A549 (cell line): ENCODE measurements at regions not wholly inside any gene's neighbourhood (a gene's known extent, or its start where the extent isn't known, plus 50 kb on each side); places are given as distances from the start of the nearest gene placed in this dataset.

Experiments used
- ATAC-seq, 2 experiments: fragments of 200-7000 bp in 1 of 2; fragments of >200 bp in 1 of 2; cut with Nextera tagmentation in 1 of 2; cut with Tn5 transposase in 1 of 2; 3 replicates each; pipeline versions ENCODE4 v1.8.0 to v1.9.1; 2018 to 2020; ENCODE audit warnings: mild to moderate bottlenecking in 1 of 2, moderate library complexity in 1 of 2
- CTCF ChIA-PET: fragments of 300-600 bp; sonication (Branson Sonifier 250); formaldehyde crosslinking; extraction: SDS; loops from one replicate; lab custom pipeline; 2021; ENCODE audit warnings: antibody characterized with exemption, inconsistent platforms; lab: Yijun Ruan, JAX
- POLR2A ChIA-PET: fragments of 350-600 bp; formaldehyde crosslinking; extraction: SDS; loops from one replicate; lab custom pipeline; 2021; ENCODE audit warnings: antibody characterized with exemption, inconsistent platforms; lab: Yijun Ruan, JAX
- DNase-seq, 2 experiments: peaks; one replicate each; pipeline versions ENCODE4 v3.0.0 to v3.0.0-alpha.2; 2011 to 2016; ENCODE audit warnings: low read depth in 1 of 2, low spot score in 1 of 2
- FAIRE-seq: peaks from 2 replicates; lab custom pipeline; 2011; peaks lifted over from hg19 to GRCh38; lab: Jason Lieb, UNC
- H3K27ac ChIP-seq, 2 experiments: fragments of >200 bp; sonication (Bioruptor Twin); formaldehyde crosslinking; 3 replicates each; pipeline ENCODE4 v1.5.1; 2016 to 2017
- H3K4me1 ChIP-seq: fragments of >200 bp; sonication (Bioruptor Twin); formaldehyde crosslinking; 3 replicates; pipeline ENCODE4 v1.6.1; 2016
- H3K4me2 ChIP-seq: fragments of >200 bp; sonication (Bioruptor Twin); formaldehyde crosslinking; 3 replicates; pipeline ENCODE4 v1.6.1; 2016
- H3K4me3 ChIP-seq: fragments of >200 bp; sonication (Bioruptor Twin); formaldehyde crosslinking; 3 replicates; pipeline ENCODE4 v1.5.1; 2016
- H3K9me3 ChIP-seq: fragments of >200 bp; sonication (Bioruptor Twin); formaldehyde crosslinking; 3 replicates; pipeline ENCODE4 v1.6.1; 2016
- CBX2 ChIP-seq: fragments of 200-600 bp; sonication (generic); IDR thresholded peaks from 2 replicates; pipeline ENCODE4 v1.6.1; 2016; ENCODE audit warnings: low read depth, mild to moderate bottlenecking, borderline replicate concordance
- CBX8 ChIP-seq: fragments of 200-600 bp; sonication (generic); IDR thresholded peaks from 2 replicates; pipeline ENCODE4 v1.6.1; 2016
- CEBPB ChIP-seq, 2 experiments: fragments of >200 bp in 1 of 2; sonication (Bioruptor Twin) in 1 of 2; formaldehyde crosslinking in 1 of 2; IDR thresholded peaks; 2 replicates each; pipeline ENCODE4 v1.6.1; 2012 to 2016
- EP300 ChIP-seq, 2 experiments: fragments of >200 bp; sonication (Bioruptor Twin); formaldehyde crosslinking; IDR thresholded peaks; 2 replicates in 1 of 2; 3 replicates in 1 of 2; pipeline ENCODE4 v1.6.1; 2016 to 2017
- FOSB ChIP-seq: fragments of 250-450 bp; sonication (Bioruptor Pico); IDR thresholded peaks from 2 replicates; pipeline ENCODE4 v1.5.0; 2020; ENCODE audit warnings: mild to moderate bottlenecking, moderate library complexity
- GATA3 ChIP-seq: IDR thresholded peaks from 2 replicates; pipeline ENCODE4 v1.6.1; 2012; ENCODE audit warnings: borderline replicate concordance
- HEYL ChIP-seq: fragments of 250-450 bp; sonication (Bioruptor Pico); IDR thresholded peaks from 2 replicates; pipeline ENCODE4 v1.8.0; 2021; ENCODE audit warnings: mild to moderate bottlenecking, moderate library complexity
- HOXA7 ChIP-seq: fragments of 250-450 bp; sonication (Bioruptor Pico); IDR thresholded peaks from 2 replicates; pipeline ENCODE4 v1.5.0; 2020; ENCODE audit warnings: mild to moderate bottlenecking, moderate library complexity
- JUN ChIP-seq, 2 experiments: fragments of >200 bp; sonication (Bioruptor Twin); formaldehyde crosslinking; IDR thresholded peaks; 2 replicates in 1 of 2; 3 replicates in 1 of 2; pipeline ENCODE4 v1.6.1; 2016 to 2017
- MAZ ChIP-seq: fragments of 150-350 bp; IDR thresholded peaks from 2 replicates; pipeline ENCODE4 v1.6.1; 2014; ENCODE audit warnings: antibody characterized with exemption, low read depth, low read length, borderline replicate concordance
- NFE2L2 ChIP-seq: fragments of 150-350 bp; conservative IDR thresholded peaks from 2 replicates; pipeline ENCODE4 v1.6.1; 2014; ENCODE audit warnings: low read length
- NR3C1 ChIP-seq: fragments of >200 bp; sonication (Bioruptor Twin); formaldehyde crosslinking; IDR thresholded peaks from 3 replicates; pipeline ENCODE4 v1.6.1; 2017
- PHF8 ChIP-seq: fragments of 200-600 bp; sonication (generic); IDR thresholded peaks from 2 replicates; pipeline ENCODE4 v1.6.1; 2016; ENCODE audit warnings: low read depth, mild to moderate bottlenecking, antibody characterized with exemption, moderate library complexity, borderline replicate concordance
- POLR2AphosphoS2 ChIP-seq: conservative IDR thresholded peaks from 2 replicates; pipeline ENCODE4 v1.6.1; 2012; ENCODE audit warnings: low read length, improper control_type of control experiment, inconsistent platforms
- RCOR1 ChIP-seq: fragments of 150-350 bp; IDR thresholded peaks from 2 replicates; pipeline ENCODE4 v1.6.1; 2014; ENCODE audit warnings: antibody characterized with exemption, low read length, low read depth
- SREBF2 ChIP-seq: fragments of 450-650 bp; IDR thresholded peaks from 2 replicates; pipeline ENCODE4 v1.6.1; 2014; ENCODE audit warnings: mild to moderate bottlenecking, moderate library complexity
- ZC3H11A ChIP-seq: fragments of 450-650 bp; IDR thresholded peaks from 2 replicates; pipeline ENCODE4 v1.6.1; 2014; ENCODE audit warnings: antibody characterized with exemption, mild to moderate bottlenecking
- ZFP36 ChIP-seq: fragments of 450-650 bp; IDR thresholded peaks from 2 replicates; pipeline ENCODE4 v1.6.1; 2014; ENCODE audit warnings: borderline replicate concordance; ENCODE audit not compliant: partially characterized antibody
- WGBS: methylation state at CpG from one replicate; pipeline ENCODE4 v1.1.6; 2017; ENCODE audit errors: missing lambda C conversion rate; 5-methylcytosine and 5-hydroxymethylcytosine counted together
- TF ChIP-seq, protein P1 (sequence below): fragments of 250-450 bp; sonication (Bioruptor Pico); IDR thresholded peaks from 2 replicates; pipeline ENCODE4 v1.5.0; 2020; ENCODE audit warnings: low read depth, mild to moderate bottlenecking, moderate library complexity
- TF ChIP-seq, protein P2 (sequence below): IDR thresholded peaks from 2 replicates; pipeline ENCODE4 v1.6.1; 2012
- TF ChIP-seq, protein P3 (sequence below): IDR thresholded peaks from 2 replicates; pipeline ENCODE4 v1.6.1; 2012; ENCODE audit warnings: low read depth, borderline replicate concordance

DNA sequence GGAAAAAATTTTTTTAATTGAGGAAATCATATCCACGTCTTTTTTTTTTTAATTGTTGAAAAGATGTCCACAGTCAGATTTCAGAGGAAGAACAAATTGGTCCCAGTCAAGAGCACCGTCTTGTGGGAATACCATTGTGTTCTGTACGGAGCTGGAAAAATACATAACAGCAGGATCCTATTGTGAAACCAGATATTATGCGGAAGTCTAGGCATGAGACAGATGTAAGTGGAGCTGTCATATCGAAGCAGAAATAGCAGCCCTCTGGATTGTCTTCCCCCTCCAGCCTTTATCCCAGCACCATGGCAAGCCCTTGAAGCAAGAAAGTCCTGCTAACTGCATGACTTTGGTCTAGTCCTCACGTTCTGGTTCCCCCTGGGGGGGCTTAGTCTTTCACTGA lies 391.6 kb upstream of the ASIC2 start:
- ChIA-PET CTCF (interaction anchor here (0.7 to 5.8 kb wide), 3 partner anchors 10 to 30 kb away, joined by 3 to 51 read pairs (median 3); no protein-coding TSS in a partner anchor), POLR2A (no interaction called here)
- Histone ChIP-seq H3K9me3 (no peaks in the 10 kb centered on the region), H3K4me3 (no peak overlapping the region), H3K4me1 (no peaks in the 10 kb centered on the region), H3K4me2 (no peak overlapping the region), H3K27ac (no peak overlapping the region)
- TF ChIP-seq FOSB (CRISPR knock-in tag): no peak
- TF ChIP-seq HEYL (CRISPR knock-in tag): no peak
- no peak for TF ChIP-seq NFE2L2
- no peak for TF ChIP-seq ZC3H11A
- no peak for TF ChIP-seq RCOR1
- TF ChIP-seq JUN (IDR thresholded peaks at IDR 0.05): no peak
- TF ChIP-seq PHF8: no peak
- TF ChIP-seq CBX8: no peak
- no peak for TF ChIP-seq HOXA7 (CRISPR knock-in tag)
- no peak for TF ChIP-seq MAZ
- TF ChIP-seq, protein P1, sequence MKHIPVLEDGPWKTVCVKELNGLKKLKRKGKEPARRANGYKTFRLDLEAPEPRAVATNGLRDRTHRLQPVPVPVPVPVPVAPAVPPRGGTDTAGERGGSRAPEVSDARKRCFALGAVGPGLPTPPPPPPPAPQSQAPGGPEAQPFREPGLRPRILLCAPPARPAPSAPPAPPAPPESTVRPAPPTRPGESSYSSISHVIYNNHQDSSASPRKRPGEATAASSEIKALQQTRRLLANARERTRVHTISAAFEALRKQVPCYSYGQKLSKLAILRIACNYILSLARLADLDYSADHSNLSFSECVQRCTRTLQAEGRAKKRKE (CRISPR knock-in tag): no peak
- no peak for TF ChIP-seq ZFP36
- no peak for TF ChIP-seq POLR2AphosphoS2
- no peak for TF ChIP-seq EP300 (IDR thresholded peaks at IDR 0.05)
- no peak for TF ChIP-seq GATA3
- TF ChIP-seq, protein P2, sequence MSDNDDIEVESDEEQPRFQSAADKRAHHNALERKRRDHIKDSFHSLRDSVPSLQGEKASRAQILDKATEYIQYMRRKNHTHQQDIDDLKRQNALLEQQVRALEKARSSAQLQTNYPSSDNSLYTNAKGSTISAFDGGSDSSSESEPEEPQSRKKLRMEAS: no peak
- TF ChIP-seq SREBF2: no peak
- TF ChIP-seq, protein P3, sequence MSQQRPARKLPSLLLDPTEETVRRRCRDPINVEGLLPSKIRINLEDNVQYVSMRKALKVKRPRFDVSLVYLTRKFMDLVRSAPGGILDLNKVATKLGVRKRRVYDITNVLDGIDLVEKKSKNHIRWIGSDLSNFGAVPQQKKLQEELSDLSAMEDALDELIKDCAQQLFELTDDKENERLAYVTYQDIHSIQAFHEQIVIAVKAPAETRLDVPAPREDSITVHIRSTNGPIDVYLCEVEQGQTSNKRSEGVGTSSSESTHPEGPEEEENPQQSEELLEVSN: no peak
- no peak for TF ChIP-seq CBX2
- ATAC-seq (no peak), FAIRE-seq (no peak), DNase-seq (no peak)
- 19% methylated on average over 6 of the region's 6 CpGs for WGBS

DNA sequence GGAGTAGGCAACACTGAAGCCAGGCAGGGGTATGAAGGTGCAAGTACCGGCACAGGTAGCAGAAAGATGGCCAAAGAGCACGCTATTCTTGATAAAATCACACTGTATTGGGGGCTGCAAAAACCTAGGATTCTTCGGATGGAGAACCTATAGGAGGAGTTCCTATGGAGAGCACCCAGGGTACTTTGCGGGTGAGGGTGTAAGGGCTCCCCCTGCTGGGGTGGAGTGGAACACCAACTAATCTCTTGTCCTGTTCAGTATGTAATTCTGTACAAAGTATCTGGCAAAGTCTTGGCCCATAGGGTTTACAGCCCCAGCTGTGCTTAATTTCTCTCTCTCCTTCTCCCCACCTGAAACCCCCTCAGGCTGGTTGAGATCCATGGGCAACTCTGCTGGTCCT lies 393.1 kb upstream of the ASIC2 start:
- WGBS: 51% methylated on average over 4 of the region's 4 CpGs
- no peak for FAIRE-seq

DNA sequence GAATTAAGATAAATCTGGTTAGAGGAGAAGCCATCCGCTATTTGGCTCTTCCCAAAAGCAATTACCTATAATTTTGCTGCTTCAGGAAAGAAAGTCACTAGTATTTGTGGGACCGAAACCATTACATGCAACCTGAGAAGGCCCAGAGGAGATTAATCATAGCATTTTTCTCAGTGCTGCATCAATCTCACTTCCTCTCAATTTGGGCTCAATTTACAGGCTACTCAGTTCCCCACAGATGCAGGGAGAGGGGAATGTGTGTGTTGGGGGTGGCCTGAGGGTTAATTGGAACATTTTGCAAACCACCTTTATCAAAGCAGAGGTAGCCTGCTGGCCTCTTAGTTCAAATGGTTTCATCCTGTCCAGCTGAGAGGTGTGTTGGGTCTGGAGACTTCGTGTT lies 394.7 kb upstream of the ASIC2 start:
- WGBS: 14% methylated on average over 3 of the region's 3 CpGs
- H3K4me3 ChIP-seq: no peak overlapping the region
- no peaks in the 10 kb centered on the region for H3K9me3 ChIP-seq
- no peak overlapping the region for H3K4me2 ChIP-seq
- DNase-seq (no peak), FAIRE-seq (no peak), ATAC-seq (no peak)
- ChIA-PET CTCF (interaction anchor here (3.5 to 5.8 kb wide), 2 partner anchors 12 to 13 kb away, joined by 7 to 51 read pairs; no protein-coding TSS in a partner anchor), POLR2A (no interaction called here)
- TF ChIP-seq GATA3: no peak
- no peak for TF ChIP-seq CBX8
- TF ChIP-seq JUN (IDR thresholded peaks at IDR 0.05): no peak
- no peak overlapping the region for H3K27ac ChIP-seq
- no peaks in the 10 kb centered on the region for H3K4me1 ChIP-seq

More for the DNA sequence above, 393.1 kb upstream of the ASIC2 start:
- H3K4me1 ChIP-seq: no peaks in the 10 kb centered on the region
- no peaks in the 10 kb centered on the region for H3K9me3 ChIP-seq
- ATAC-seq (peak in 1 of 2 experiments; percentile 69; a peak in 3 of 6 replicates), DNase-seq (peak; percentile 28 to 29)
- H3K4me3 ChIP-seq: no peak overlapping the region
- no peak overlapping the region for H3K4me2 ChIP-seq
- POLR2A ChIA-PET: no interaction called here
- H3K27ac ChIP-seq: no peak overlapping the region
- CTCF ChIA-PET: interaction anchor here (0.9 to 5.8 kb wide), 5 partner anchors 8 to 25 kb away, joined by 3 to 51 read pairs (median 5); no protein-coding TSS in a partner anchor
- TF ChIP-seq JUN (IDR thresholded peaks at IDR 0.05): no peak
- no peak for TF ChIP-seq NR3C1
- TF ChIP-seq, protein P1 (CRISPR knock-in tag): no peak
- TF ChIP-seq CEBPB (IDR thresholded peaks at IDR 0.05): no peak
